ENCODE measurements at regions not wholly inside any gene's neighbourhood (a gene's known extent, or its start where the extent isn't known, plus 50 kb on each side); places are given as distances from the start of the nearest gene placed in this dataset.

GRCh38 chr18:25518716-25519053 lies 166.7 kb upstream of the ZNF521 start:
- Histone ChIP-seq H3K4me2 (ENCODE audit: low read length) (no peak overlapping the region), H3K79me2 (ENCODE audit: insufficient read depth, low read length) (no peaks in the 10 kb centered on the region), H3K36me3 (ENCODE audit: control insufficient read depth in 1 of 2, insufficient read depth in 2 of 2, low read length in 2 of 2) (no peaks in the 10 kb centered on the region), H3K27ac (ENCODE audit: low read depth, low read length) (no peak overlapping the region), H3K4me3 (replicated peaks in 1 of 2; ENCODE audit: low read depth in 1 of 2, low read length in 2 of 2) (no peak overlapping the region), H2AFZ (ENCODE audit: low read depth, low read length, poor library complexity, severe bottlenecking) (no peak overlapping the region), H3K27me3 (ENCODE audit: insufficient read depth, low read length) (no peaks in the 10 kb centered on the region), H3K9me2 (ENCODE audit: insufficient read depth) (no peaks in the 10 kb centered on the region), H4K20me1 (ENCODE audit: insufficient read depth) (no peaks in the 10 kb centered on the region), H3K9me3 (ENCODE audit: control insufficient read depth in 1 of 2, insufficient read depth in 1 of 2, low read depth in 1 of 2, low read length in 2 of 2) (peaks cover 0 to 3% of the 10 kb centered on the region in 2 experiments; a peak in 1 of 4 replicates), H3K4me1 (ENCODE audit: control insufficient read depth in 1 of 2, insufficient read depth in 2 of 2, low read length in 2 of 2) (no peaks in the 10 kb centered on the region), H3K9ac (ENCODE audit: low read length) (no peak overlapping the region)
- no TSS peak for BruUV-seq (replicated peaks)
- intact Hi-C loops (cut with micrococcal nuclease), result no loop called here
- no peak for ATAC-seq
- DNase-seq (ENCODE audit: low read depth, low spot score), result no peak
- TF ChIP-seq CBX3 (IDR thresholded peaks at IDR 0.05; ENCODE audit: low read depth) (no peak), REST (IDR thresholded peaks at IDR 0.05; ENCODE audit: low read depth) (no peak), SP1 (IDR thresholded peaks at IDR 0.05; ENCODE audit: low read depth) (no peak), SRF (IDR thresholded peaks at IDR 0.05; ENCODE audit: low read depth) (no peak), ZNF274 (IDR thresholded peaks at IDR 0.05; ENCODE audit: low read depth, low read length) (no peak), CTCF (IDR thresholded peaks at IDR 0.05 in 2 of 3, conservative IDR thresholded peaks at IDR 0.05 in 1 of 3; ENCODE audit: borderline replicate concordance in 1 of 3, insufficient read depth in 1 of 3, low read depth in 2 of 3, low read length in 2 of 3) (no peak), RAD21 (IDR thresholded peaks at IDR 0.05; ENCODE audit: low read depth) (no peak), EGR1 (IDR thresholded peaks at IDR 0.05; ENCODE audit: low read depth) (no peak), MAX (IDR thresholded peaks at IDR 0.05) (no peak)
- ChIA-PET POLR2A (no interaction called here), RAD21 (ENCODE audit: low non-redundant PET in 1 of 2, low total read pairs in 2 of 2, uncharacterized antibody in 2 of 2, unreplicated experiment in 2 of 2) (no interaction called here), CTCF (no interaction called here)

All from HCT116 (cell line).